HEK293 (cell line): ENCODE measurements at regions not wholly inside any gene's neighbourhood (a gene's known extent, or its start where the extent isn't known, plus 50 kb on each side); places are given as distances from the start of the nearest gene placed in this dataset.
"Not testable (repeated sequence)": the region's sequence is repeated elsewhere in the genome, so short reads cannot be mapped to it uniquely, and the experiment has no call there.

Experiments
- CTCF ChIA-PET: fragments of 350-600 bp; formaldehyde crosslinking; extraction: SDS; loops from one replicate; lab custom pipeline; 2021; ENCODE audit warnings: antibody characterized with exemption; lab: Yijun Ruan, JAX
- POLR2A ChIA-PET: fragments of 300-600 bp; formaldehyde crosslinking; extraction: SDS; loops from one replicate; lab custom pipeline; 2020; ENCODE audit warnings: antibody characterized with exemption, inconsistent platforms; lab: Yijun Ruan, JAX
- H3K27ac ChIP-seq: fragments of 200-500 bp; sonication (Bioruptor generic); 2 replicates; pipeline ENCODE4 v1.5.1; 2014; ENCODE audit warnings: low read depth, low read length, control low read depth, inconsistent platforms; ENCODE audit errors: extremely low read depth
- H3K36me3 ChIP-seq, 2 experiments: fragments of 200-500 bp in 1 of 2; sonication (Bioruptor generic) in 1 of 2; 1 replicate in 1 of 2; 2 replicates in 1 of 2; pipeline ENCODE4 v1.5.1; 2014 to 2017; ENCODE audit warnings: inconsistent platforms in 2 of 2, low read length in 2 of 2; ENCODE audit not compliant: control insufficient read depth in 2 of 2, insufficient read depth in 1 of 2
- H3K4me1 ChIP-seq: fragments of 200-500 bp; sonication (Bioruptor generic); 2 replicates; pipeline ENCODE4 v1.5.1; 2014; ENCODE audit warnings: mild to moderate bottlenecking, low read length, inconsistent platforms; ENCODE audit not compliant: control insufficient read depth, insufficient read depth
- H3K4me3 ChIP-seq: 2 replicates; pipeline ENCODE4 v1.5.1; 2011; ENCODE audit warnings: low read depth, mild to moderate bottlenecking, control low read depth, low read length, moderate library complexity
- H3K9me3 ChIP-seq: fragments of 200-500 bp; sonication (Bioruptor generic); 2 replicates; pipeline ENCODE4 v1.5.1; 2014; ENCODE audit warnings: low read depth, low read length, inconsistent platforms; ENCODE audit not compliant: control insufficient read depth, insufficient read depth
- EGR2 ChIP-seq: fragments of 450-650 bp; formaldehyde crosslinking; IDR thresholded peaks from 2 replicates; pipeline ENCODE4 v1.5.1; 2016; ENCODE audit warnings: low read depth, missing biosample characterization, missing genetic modification characterization
- FEZF1 ChIP-seq: fragments of 450-650 bp; formaldehyde crosslinking; IDR thresholded peaks from 2 replicates; pipeline ENCODE4 v1.5.1; 2016; ENCODE audit warnings: missing biosample characterization, missing genetic modification characterization
- GLI4 ChIP-seq: fragments of 450-650 bp; formaldehyde crosslinking; IDR thresholded peaks from 2 replicates; pipeline ENCODE4 v1.5.1; 2016; ENCODE audit warnings: missing biosample characterization, missing genetic modification characterization
- GLIS2 ChIP-seq: fragments of 450-650 bp; formaldehyde crosslinking; IDR thresholded peaks from 2 replicates; pipeline ENCODE4 v1.5.1; 2016; ENCODE audit warnings: missing biosample characterization, missing genetic modification characterization
- HOXC10 ChIP-seq: sonication (generic); formaldehyde crosslinking; IDR thresholded peaks from 2 replicates; pipeline ENCODE4 v1.8.1; 2023; ENCODE audit warnings: mild to moderate bottlenecking, missing genetic modification reagents
- KLF16 ChIP-seq: fragments of 450-650 bp; formaldehyde crosslinking; IDR thresholded peaks from 2 replicates; pipeline ENCODE4 v1.5.1; 2017; ENCODE audit warnings: missing biosample characterization, missing genetic modification characterization
- MEIS1 ChIP-seq: sonication (generic); formaldehyde crosslinking; IDR thresholded peaks from 2 replicates; pipeline ENCODE4 v1.8.1; 2022; ENCODE audit warnings: missing genetic modification reagents, mild to moderate bottlenecking, borderline replicate concordance
- SETDB1 ChIP-seq: IDR thresholded peaks from one replicate; pipeline ENCODE4 v1.6.1; 2017; ENCODE audit warnings: mild to moderate bottlenecking, low read length, moderate library complexity, mixed read lengths; ENCODE audit not compliant: insufficient read length
- ZFHX2 ChIP-seq: fragments of 450-650 bp; formaldehyde crosslinking; conservative IDR thresholded peaks from 2 replicates; pipeline ENCODE4 v1.5.1; 2016; ENCODE audit warnings: missing biosample characterization, missing genetic modification characterization
- ZIC2 ChIP-seq: fragments of 450-650 bp; formaldehyde crosslinking; IDR thresholded peaks from 2 replicates; pipeline ENCODE4 v1.5.1; 2016; ENCODE audit warnings: missing biosample characterization, missing genetic modification characterization
- ZNF146 ChIP-seq: fragments of 450-650 bp; formaldehyde crosslinking; IDR thresholded peaks from 2 replicates; pipeline ENCODE4 v1.5.1; 2016; ENCODE audit warnings: missing biosample characterization, missing genetic modification characterization
- ZNF155 ChIP-seq: fragments of 450-650 bp; formaldehyde crosslinking; IDR thresholded peaks from 2 replicates; pipeline ENCODE4 v1.5.1; 2016; ENCODE audit warnings: missing biosample characterization, missing genetic modification characterization
- ZNF2 ChIP-seq: fragments of 450-650 bp; formaldehyde crosslinking; IDR thresholded peaks from 2 replicates; pipeline ENCODE4 v1.5.1; 2016; ENCODE audit warnings: missing biosample characterization, missing genetic modification characterization
- ZNF239 ChIP-seq: fragments of 450-650 bp; formaldehyde crosslinking; IDR thresholded peaks from 2 replicates; pipeline ENCODE4 v1.5.1; 2016; ENCODE audit warnings: missing biosample characterization, missing genetic modification characterization
- ZNF266 ChIP-seq: fragments of 450-650 bp; formaldehyde crosslinking; IDR thresholded peaks from 2 replicates; pipeline ENCODE4 v1.5.1; 2016; ENCODE audit warnings: missing biosample characterization, missing genetic modification characterization, low read depth
- ZNF350 ChIP-seq: fragments of 450-650 bp; formaldehyde crosslinking; IDR thresholded peaks from 2 replicates; pipeline ENCODE4 v1.5.0; 2017; ENCODE audit warnings: missing biosample characterization, mild to moderate bottlenecking, missing genetic modification characterization
- ZNF394 ChIP-seq: fragments of 450-650 bp; formaldehyde crosslinking; IDR thresholded peaks from 2 replicates; pipeline ENCODE4 v1.5.1; 2016; ENCODE audit warnings: missing biosample characterization, missing genetic modification characterization, mild to moderate bottlenecking, moderate library complexity, borderline replicate concordance
- ZNF398 ChIP-seq: fragments of 450-650 bp; formaldehyde crosslinking; IDR thresholded peaks from 2 replicates; pipeline ENCODE4 v1.5.1; 2017; ENCODE audit warnings: missing biosample characterization, missing genetic modification characterization
- ZNF433 ChIP-seq: fragments of 450-650 bp; formaldehyde crosslinking; IDR thresholded peaks from 2 replicates; pipeline ENCODE4 v1.5.1; 2016; ENCODE audit warnings: missing biosample characterization, missing genetic modification characterization, low read depth
- ZNF548 ChIP-seq: fragments of 450-650 bp; formaldehyde crosslinking; IDR thresholded peaks from 2 replicates; pipeline ENCODE4 v1.5.1; 2016; ENCODE audit warnings: missing biosample characterization, missing genetic modification characterization
- ZNF558 ChIP-seq: fragments of 450-650 bp; formaldehyde crosslinking; IDR thresholded peaks from 2 replicates; pipeline ENCODE4 v1.5.1; 2016; ENCODE audit warnings: missing biosample characterization, missing genetic modification characterization
- ZNF580 ChIP-seq: fragments of 450-650 bp; formaldehyde crosslinking; IDR thresholded peaks from 2 replicates; pipeline ENCODE4 v1.5.1; 2016; ENCODE audit warnings: missing biosample characterization, missing genetic modification characterization
- ZNF596 ChIP-seq: fragments of 450-650 bp; IDR thresholded peaks from 2 replicates; pipeline ENCODE4 v1.5.0; 2018; ENCODE audit warnings: missing biosample characterization, mild to moderate bottlenecking, missing genetic modification characterization, moderate library complexity
- ZNF600 ChIP-seq: fragments of 450-650 bp; formaldehyde crosslinking; IDR thresholded peaks from 2 replicates; pipeline ENCODE4 v1.5.1; 2016; ENCODE audit warnings: missing biosample characterization, missing genetic modification characterization
- ZNF610 ChIP-seq: fragments of 450-650 bp; formaldehyde crosslinking; IDR thresholded peaks from 2 replicates; pipeline ENCODE4 v1.5.1; 2016; ENCODE audit warnings: missing biosample characterization, missing genetic modification characterization, borderline replicate concordance
- ZNF626 ChIP-seq: fragments of 450-650 bp; sonication (Bioruptor Pico); formaldehyde crosslinking; IDR thresholded peaks from 2 replicates; pipeline ENCODE4 v1.5.1; 2018; ENCODE audit warnings: missing biosample characterization, missing genetic modification characterization, inconsistent platforms
- ZNF692 ChIP-seq: fragments of 450-650 bp; formaldehyde crosslinking; IDR thresholded peaks from 2 replicates; pipeline ENCODE4 v1.5.1; 2016; ENCODE audit warnings: missing biosample characterization, missing genetic modification characterization
- ZNF777 ChIP-seq: fragments of 450-650 bp; formaldehyde crosslinking; IDR thresholded peaks from 2 replicates; pipeline ENCODE4 v1.5.1; 2017; ENCODE audit warnings: missing biosample characterization, missing genetic modification characterization, borderline replicate concordance

- no peak overlapping the region for H3K27ac ChIP-seq
- H3K9me3 ChIP-seq, result no peaks in the 10 kb centered on the region
- H3K36me3 ChIP-seq, result no peaks in the 10 kb centered on the region
- TF ChIP-seq EGR2 (tag by site-specific recombination) (peak; percentile 35; the same call in 1 of the 2 replicates), ZNF692 (tag by site-specific recombination) (peak; percentile 68), ZNF239 (no peak), GLI4 (no peak), ZNF394 (tag by site-specific recombination) (no peak), ZFHX2 (tag by site-specific recombination) (peak; percentile 43), ZNF548 (tag by site-specific recombination) (peak; percentile 96), SETDB1 (peak; percentile 85)
- CTCF ChIA-PET, result no interaction called here
- POLR2A ChIA-PET, result interaction anchor here (0.5 kb wide), 1 partner anchor 75 kb away, joined by 5 read pairs; no protein-coding TSS in a partner anchor
- no peak overlapping the region for H3K4me3 ChIP-seq
- H3K4me1 ChIP-seq, result peaks cover 5% of the 10 kb centered on the region; the same call in 1 of the 2 replicates
Observed at GRCh38 chr6:150517175-150517574, 82.5 kb upstream of the PLEKHG1 start.

- TF ChIP-seq GLIS2 (tag by site-specific recombination), result no peak
- no peak for TF ChIP-seq ZNF2 (tag by site-specific recombination)
- no peak for TF ChIP-seq ZNF155 (tag by site-specific recombination)
- no peak for TF ChIP-seq ZNF433
- TF ChIP-seq ZNF626 (tag by site-specific recombination), result no peak
Observed at GRCh38 chr6:150521482-150521881, 78.2 kb upstream of the PLEKHG1 start.

GRCh38 chr6:150523216-150523615 lies 76.5 kb upstream of the PLEKHG1 start:
- H3K4me1 ChIP-seq, H3K9me3 ChIP-seq, POLR2A ChIA-PET, CTCF ChIA-PET, H3K4me3 ChIP-seq, H3K27ac ChIP-seq, H3K36me3 ChIP-seq: not testable (repeated sequence)
- peak; percentile 94 for TF ChIP-seq ZNF146
- peak; percentile 41; the same call in 1 of the 2 replicates for TF ChIP-seq ZNF580

More at GRCh38 chr6:150521482-150521881, 78.2 kb upstream of the PLEKHG1 start:
- Histone ChIP-seq H3K36me3 (no peaks in the 10 kb centered on the region), H3K9me3 (no peaks in the 10 kb centered on the region), H3K4me3 (no peak overlapping the region), H3K4me1 (no peaks in the 10 kb centered on the region), H3K27ac (no peak overlapping the region)
- ChIA-PET CTCF (interaction anchor here (0.6 to 0.9 kb wide), 3 partner anchors 20 to 103 kb away, joined by 3 to 5 read pairs (median 3); no protein-coding TSS in a partner anchor), POLR2A (no interaction called here)

GRCh38 chr6:150525300-150525699 lies 74.4 kb upstream of the PLEKHG1 start:
- Histone ChIP-seq H3K27ac (no peak overlapping the region), H3K9me3 (no peaks in the 10 kb centered on the region), H3K4me1 (no peaks in the 10 kb centered on the region), H3K36me3 (no peaks in the 10 kb centered on the region), H3K4me3 (no peak overlapping the region)
- ChIA-PET POLR2A (no interaction called here), CTCF (no interaction called here)
- TF ChIP-seq ZNF600 (tag by site-specific recombination) (no peak), ZIC2 (tag by site-specific recombination) (no peak), MEIS1 (no peak), KLF16 (no peak), ZNF398 (no peak), ZNF777 (tag by site-specific recombination) (no peak), ZNF350 (tag by site-specific recombination) (no peak), ZNF266 (tag by site-specific recombination) (no peak), ZNF610 (no peak), FEZF1 (tag by site-specific recombination) (no peak), ZNF558 (tag by site-specific recombination) (no peak), ZNF433 (no peak), HOXC10 (no peak), ZNF596 (tag by site-specific recombination) (no peak)
